Activated CD8-positive, alpha-beta memory T cell treated with anti-CD3 and anti-CD28 coated beads, Interleukin-2, amount 10 ng/mL, durations not matched to agents 7 days and 5 days (primary cell): ENCODE measurements at regions not wholly inside any gene's neighbourhood (a gene's known extent, or its start where the extent isn't known, plus 50 kb on each side); places are given as distances from the start of the nearest gene placed in this dataset.
"Not testable (repeated sequence)": the region's sequence is repeated elsewhere in the genome, so short reads cannot be mapped to it uniquely, and the experiment has no call there.

Source experiments
- ATAC-seq: fragments of 150-1000 bp; cut with Tn5 transposase; one replicate; pipeline ENCODE4 v1.10.0; 2021; ENCODE audit warnings: moderate library complexity
- CTCF ChIA-PET: fragments of 350-600 bp; sonication (Branson Sonifier 250); formaldehyde crosslinking; loops from one replicate; lab custom pipeline; 2021; ENCODE audit warnings: antibody characterized with exemption; lab: Charles Lee
- DNase-seq: peaks from one replicate; pipeline ENCODE4 v3.0.0-alpha.2; 2020
- H3K27ac Mint-ChIP-seq: one replicate; pipeline ENCODE4 v1.8.0; 2021; ENCODE audit warnings: mild to moderate bottlenecking, mixed read lengths
- H3K27me3 Mint-ChIP-seq: one replicate; pipeline ENCODE4 v1.8.0; 2021; ENCODE audit warnings: mixed read lengths
- H3K36me3 Mint-ChIP-seq: one replicate; pipeline ENCODE4 v1.8.0; 2021; ENCODE audit warnings: mild to moderate bottlenecking, mixed read lengths
- H3K4me1 Mint-ChIP-seq: one replicate; pipeline ENCODE4 v1.8.0; 2021; ENCODE audit warnings: mixed read lengths
- H3K4me3 Mint-ChIP-seq: one replicate; pipeline ENCODE4 v1.8.0; 2021; ENCODE audit warnings: mild to moderate bottlenecking, moderate library complexity, mixed read lengths
- H3K9me3 Mint-ChIP-seq: one replicate; pipeline ENCODE4 v1.8.0; 2022; ENCODE audit warnings: low read depth, mixed read lengths

- Mint-ChIP-seq H3K4me1 (no peaks in the 10 kb centered on the region), H3K27me3 (peaks cover 17% of the 10 kb centered on the region), H3K4me3 (no peak overlapping the region), H3K9me3 (no peaks in the 10 kb centered on the region), H3K27ac (no peak overlapping the region), H3K36me3 (no peaks in the 10 kb centered on the region)
- no peak for ATAC-seq
- CTCF ChIA-PET: no interaction called here
- DNase-seq: no peak
These were observed 151.5 kb upstream of the C2CD4B start for GRCh38 chr15:62316413-62317060.

- ATAC-seq (no peak), DNase-seq (no peak)
- Mint-ChIP-seq H3K27me3 (peaks cover 23% of the 10 kb centered on the region), H3K4me3 (no peak overlapping the region), H3K36me3 (no peaks in the 10 kb centered on the region), H3K27ac (no peak overlapping the region), H3K4me1 (no peaks in the 10 kb centered on the region), H3K9me3 (no peaks in the 10 kb centered on the region)
- CTCF ChIA-PET: no interaction called here
These were observed 155.2 kb upstream of the C2CD4B start for GRCh38 chr15:62320259-62320658.

GRCh38 chr15:62323353-62323890 is 158.3 kb upstream of the C2CD4B start:
- Mint-ChIP-seq H3K4me1 (no peaks in the 10 kb centered on the region), H3K4me3 (no peak overlapping the region), H3K27ac (no peak overlapping the region), H3K36me3 (no peaks in the 10 kb centered on the region), H3K9me3 (no peaks in the 10 kb centered on the region), H3K27me3 (peaks cover 19% of the 10 kb centered on the region)
- CTCF ChIA-PET: no interaction called here
- ATAC-seq (no peak), DNase-seq (no peak)

- Mint-ChIP-seq H3K9me3 (no peaks in the 10 kb centered on the region), H3K4me3 (no peak overlapping the region), H3K27ac (no peak overlapping the region), H3K36me3 (no peaks in the 10 kb centered on the region), H3K4me1 (no peaks in the 10 kb centered on the region), H3K27me3 (peaks cover 19% of the 10 kb centered on the region)
- CTCF ChIA-PET: no interaction called here
- ATAC-seq (no peak), DNase-seq (no peak)
These were observed 159.3 kb upstream of the C2CD4B start for GRCh38 chr15:62324382-62324781.

- H3K4me1 Mint-ChIP-seq: no peaks in the 10 kb centered on the region
- peaks cover 19% of the 10 kb centered on the region for H3K27me3 Mint-ChIP-seq
- CTCF ChIA-PET: no interaction called here
- no peaks in the 10 kb centered on the region for H3K36me3 Mint-ChIP-seq
- DNase-seq (no peak), ATAC-seq (no peak)
- H3K4me3 Mint-ChIP-seq: no peak overlapping the region
- H3K27ac Mint-ChIP-seq: no peak overlapping the region
- H3K9me3 Mint-ChIP-seq: no peaks in the 10 kb centered on the region
These were observed 160.5 kb upstream of the C2CD4B start for GRCh38 chr15:62325597-62325996.

- no peaks in the 10 kb centered on the region for H3K4me1 Mint-ChIP-seq
- CTCF ChIA-PET: no interaction called here
These were observed 161.5 kb upstream of the C2CD4B start for GRCh38 chr15:62326460-62327011.

GRCh38 chr15:62327406-62327805 is 162.3 kb upstream of the C2CD4B start:
- Mint-ChIP-seq H3K36me3 (no peaks in the 10 kb centered on the region), H3K4me3 (no peak overlapping the region), H3K27me3 (peaks cover 18% of the 10 kb centered on the region), H3K9me3 (no peaks in the 10 kb centered on the region), H3K4me1 (no peaks in the 10 kb centered on the region), H3K27ac (no peak overlapping the region)
- DNase-seq (no peak), ATAC-seq (no peak)
- CTCF ChIA-PET: no interaction called here

More at GRCh38 chr15:62326460-62327011, 161.5 kb upstream of the C2CD4B start:
- Mint-ChIP-seq H3K27me3 (peaks cover 19% of the 10 kb centered on the region), H3K27ac (no peak overlapping the region), H3K36me3 (no peaks in the 10 kb centered on the region), H3K4me3 (no peak overlapping the region), H3K9me3 (no peaks in the 10 kb centered on the region)
- no peak for ATAC-seq
- DNase-seq: no peak

- H3K36me3 Mint-ChIP-seq, H3K4me3 Mint-ChIP-seq, CTCF ChIA-PET: not testable (repeated sequence)
These were observed 167.4 kb upstream of the C2CD4B start for GRCh38 chr15:62332472-62332871.

GRCh38 chr15:62334536-62334935 is 169.5 kb upstream of the C2CD4B start:
- H3K4me3 Mint-ChIP-seq: no peak overlapping the region
- DNase-seq (no peak), ATAC-seq (no peak)
- no peak overlapping the region for H3K27ac Mint-ChIP-seq
- H3K4me1 Mint-ChIP-seq: no peaks in the 10 kb centered on the region
- H3K27me3 Mint-ChIP-seq: peaks cover 2% of the 10 kb centered on the region
- no peaks in the 10 kb centered on the region for H3K9me3 Mint-ChIP-seq
- CTCF ChIA-PET: no interaction called here
- H3K36me3 Mint-ChIP-seq: no peaks in the 10 kb centered on the region

More at GRCh38 chr15:62332472-62332871, 167.4 kb upstream of the C2CD4B start:
- H3K9me3 Mint-ChIP-seq, ATAC-seq, H3K4me1 Mint-ChIP-seq, H3K27ac Mint-ChIP-seq, DNase-seq, H3K27me3 Mint-ChIP-seq: not testable (repeated sequence)

GRCh38 chr15:62337934-62338333 is 172.8 kb upstream of the C2CD4B start:
- CTCF ChIA-PET: no interaction called here
- Mint-ChIP-seq H3K27me3 (peaks cover 2% of the 10 kb centered on the region), H3K4me1 (no peaks in the 10 kb centered on the region), H3K36me3 (no peaks in the 10 kb centered on the region), H3K27ac (no peak overlapping the region), H3K9me3 (no peaks in the 10 kb centered on the region), H3K4me3 (no peak overlapping the region)
- ATAC-seq (no peak), DNase-seq (no peak)

- Mint-ChIP-seq H3K4me3 (no peak overlapping the region), H3K27me3 (peaks cover 2% of the 10 kb centered on the region), H3K9me3 (no peaks in the 10 kb centered on the region), H3K27ac (no peak overlapping the region), H3K4me1 (no peaks in the 10 kb centered on the region), H3K36me3 (no peaks in the 10 kb centered on the region)
- CTCF ChIA-PET: no interaction called here
- DNase-seq (no peak), ATAC-seq (no peak)
These were observed 173.4 kb upstream of the C2CD4B start for GRCh38 chr15:62338497-62338896.

- H3K4me3 Mint-ChIP-seq: no peak overlapping the region
- ATAC-seq: no peak
- H3K36me3 Mint-ChIP-seq: no peaks in the 10 kb centered on the region
- H3K4me1 Mint-ChIP-seq: peaks cover 5% of the 10 kb centered on the region
- H3K9me3 Mint-ChIP-seq: no peaks in the 10 kb centered on the region
- no peak for DNase-seq
- H3K27me3 Mint-ChIP-seq: peaks cover 2% of the 10 kb centered on the region
- CTCF ChIA-PET: no interaction called here
- no peak overlapping the region for H3K27ac Mint-ChIP-seq
These were observed 177.9 kb upstream of the C2CD4B start for GRCh38 chr15:62342959-62343358.

- Mint-ChIP-seq H3K4me3 (no peak overlapping the region), H3K27me3 (peaks cover 2% of the 10 kb centered on the region), H3K27ac (no peak overlapping the region), H3K4me1 (peaks cover 8% of the 10 kb centered on the region), H3K9me3 (no peaks in the 10 kb centered on the region), H3K36me3 (no peaks in the 10 kb centered on the region)
- ATAC-seq (no peak), DNase-seq (no peak)
- CTCF ChIA-PET: interaction anchor here (1.6 kb wide), 1 partner anchor 8 kb away, joined by 3 read pairs; no protein-coding TSS in a partner anchor
These were observed 178.3 kb upstream of the C2CD4B start for GRCh38 chr15:62343397-62343796.
